Stimulated activated naive CD8-positive, alpha-beta T cell treated with anti-CD3 and anti-CD28 coated beads, Interleukin-15, Interleukin-2, amounts not matched to agents 100 U/mL and 50 U/mL, for 24 hours (primary cell): ENCODE measurements at regions not wholly inside any gene's neighbourhood (a gene's known extent, or its start where the extent isn't known, plus 50 kb on each side); places are given as distances from the start of the nearest gene placed in this dataset.
"Not testable (repeated sequence)": the region's sequence is repeated elsewhere in the genome, so short reads cannot be mapped to it uniquely, and the experiment has no call there.

Experiments
- ATAC-seq: fragments of 150-1000 bp; cut with Tn5 transposase; one replicate; pipeline ENCODE4 v1.10.0; 2021
- DNase-seq: peaks from one replicate; pipeline ENCODE4 v3.0.0; 2021

GRCh38 chr7:19533266-19533665 is 175.6 kb downstream of the POLR1F start:
- DNase-seq: no peak
- ATAC-seq: no peak

- no peak for ATAC-seq
- DNase-seq: no peak
Measured at GRCh38 chr7:19530852-19531251, 178.0 kb downstream of the POLR1F start.

GRCh38 chr7:19530261-19530660 is 178.6 kb downstream of the POLR1F start:
- no peak for ATAC-seq

GRCh38 chr7:19526639-19527038 is 182.2 kb downstream of the POLR1F start:
- ATAC-seq (no peak), DNase-seq (no peak)

More at GRCh38 chr7:19530261-19530660, 178.6 kb downstream of the POLR1F start:
- DNase-seq: no peak

- ATAC-seq (no peak), DNase-seq (no peak)
Measured at GRCh38 chr7:19522486-19522885, 186.4 kb downstream of the POLR1F start.

- no peak for DNase-seq
Measured at GRCh38 chr7:19520392-19520791, 188.4 kb downstream of the POLR1F start.

GRCh38 chr7:19519443-19520021 is 189.3 kb downstream of the POLR1F start:
- ATAC-seq (no peak), DNase-seq (no peak)

More at GRCh38 chr7:19520392-19520791, 188.4 kb downstream of the POLR1F start:
- ATAC-seq: no peak

GRCh38 chr7:19517546-19517945 is 191.3 kb downstream of the POLR1F start:
- not testable (repeated sequence) for ATAC-seq, DNase-seq

GRCh38 chr7:19508821-19509220 is 200.0 kb downstream of the POLR1F start:
- ATAC-seq: no peak
- DNase-seq: no peak

GRCh38 chr7:19508124-19508523 is 200.7 kb downstream of the POLR1F start:
- no peak for DNase-seq
- no peak for ATAC-seq

- ATAC-seq: no peak
- no peak for DNase-seq
Measured at GRCh38 chr7:19491821-19492452, 216.9 kb downstream of the POLR1F start.

- DNase-seq (no peak), ATAC-seq (no peak)
Measured at GRCh38 chr7:19491371-19491770, 217.5 kb downstream of the POLR1F start.

GRCh38 chr7:19489162-19489820 is 219.5 kb downstream of the POLR1F start:
- peak; percentile 9 for ATAC-seq

GRCh38 chr7:19488056-19488455 is 220.8 kb downstream of the POLR1F start:
- DNase-seq (no peak), ATAC-seq (no peak)

More at GRCh38 chr7:19489162-19489820, 219.5 kb downstream of the POLR1F start:
- no peak for DNase-seq

- no peak for DNase-seq
- no peak for ATAC-seq
Measured at GRCh38 chr7:19482628-19483027, 226.2 kb downstream of the POLR1F start.

- ATAC-seq (no peak), DNase-seq (no peak)
Measured at GRCh38 chr7:19480383-19480782, 228.5 kb downstream of the POLR1F start.

GRCh38 chr7:19470031-19470430 is 238.8 kb downstream of the POLR1F start:
- no peak for DNase-seq
- no peak for ATAC-seq

GRCh38 chr7:19465861-19466260 is 243.0 kb downstream of the POLR1F start:
- DNase-seq (no peak), ATAC-seq (no peak)

- no peak for DNase-seq
Measured at GRCh38 chr7:19464751-19465150, 244.1 kb downstream of the POLR1F start.

GRCh38 chr7:19464241-19464640 is 244.6 kb downstream of the POLR1F start:
- no peak for ATAC-seq
- no peak for DNase-seq

More at GRCh38 chr7:19464751-19465150, 244.1 kb downstream of the POLR1F start:
- ATAC-seq: no peak

- no peak for ATAC-seq
- no peak for DNase-seq
Measured at GRCh38 chr7:19463581-19463980, 245.3 kb downstream of the POLR1F start.

- DNase-seq (no peak), ATAC-seq (no peak)
Measured at GRCh38 chr7:19455623-19456022, 253.2 kb downstream of the POLR1F start.

GRCh38 chr7:19448091-19448490 is 260.7 kb downstream of the POLR1F start:
- no peak for ATAC-seq
- no peak for DNase-seq
